CD14-positive monocyte (primary cell): ENCODE measurements at regions not wholly inside any gene's neighbourhood (a gene's known extent, or its start where the extent isn't known, plus 50 kb on each side); places are given as distances from the start of the nearest gene placed in this dataset.

Experiments
- DNase-seq, 3 donors: peaks; one replicate each; pipeline ENCODE4 v3.0.0-alpha.2; 2011 to 2022
- H2AFZ ChIP-seq: 2 replicates; pipeline ENCODE4 v1.6.0; 2012; ENCODE audit warnings: mild to moderate bottlenecking, low read depth, low read length, inconsistent platforms; ENCODE audit not compliant: insufficient read depth, poor library complexity, severe bottlenecking
- H3K27ac ChIP-seq, 2 donors: 1 replicate in 1 of 2; 2 replicates in 1 of 2; pipeline ENCODE4 v1.5.1; 2012 to 2013; ENCODE audit warnings: low read length in 2 of 2, control low read depth in 1 of 2, inconsistent platforms in 1 of 2, low read depth in 1 of 2, mild to moderate bottlenecking in 1 of 2
- H3K27me3 ChIP-seq, 2 donors: one replicate each; pipeline versions ENCODE4 v1.6.0 to v1.6.1; 2011 to 2013; ENCODE audit warnings: low read length in 2 of 2; ENCODE audit not compliant: control insufficient read depth in 2 of 2, insufficient read depth in 2 of 2
- H3K36me3 ChIP-seq, 2 donors: replicated peaks in 1 of 2; 1 replicate in 1 of 2; 2 replicates in 1 of 2; pipeline versions ENCODE4 v1.5.1 to v1.6.1; 2012 to 2013; ENCODE audit warnings: low read length in 2 of 2, control low read depth in 1 of 2, inconsistent platforms in 1 of 2, mild to moderate bottlenecking in 1 of 2; ENCODE audit not compliant: insufficient read depth in 2 of 2, control insufficient read depth in 1 of 2
- H3K4me1 ChIP-seq, 2 donors: 1 replicate in 1 of 2; 2 replicates in 1 of 2; pipeline versions ENCODE4 v1.5.1 to v1.6.1; 2012 to 2013; ENCODE audit warnings: low read length in 2 of 2, control low read depth in 1 of 2, inconsistent platforms in 1 of 2, mild to moderate bottlenecking in 1 of 2, moderate library complexity in 1 of 2; ENCODE audit not compliant: insufficient read depth in 2 of 2, control insufficient read depth in 1 of 2
- H3K4me2 ChIP-seq: replicated peaks from 2 replicates; pipeline ENCODE3; 2012; ENCODE audit warnings: low read length, moderate library complexity, mild to moderate bottlenecking; ENCODE audit not compliant: poor library complexity, severe bottlenecking; ENCODE audit errors: extremely low read depth
- H3K4me3 ChIP-seq, 3 experiments: fragments of 200-600 bp in 1 of 3; sonication (generic) in 1 of 3; replicated peaks in 1 of 3; 1 replicate in 2 of 3; 2 replicates in 1 of 3; pipeline ENCODE4 v1.5.1; 2011 to 2013; ENCODE audit warnings: low read length in 3 of 3, mild to moderate bottlenecking in 3 of 3, control low read depth in 2 of 3, low read depth in 2 of 3, inconsistent platforms in 1 of 3, moderate library complexity in 1 of 3
- H3K79me2 ChIP-seq: 2 replicates; pipeline ENCODE4 v1.6.0; 2012; ENCODE audit warnings: mild to moderate bottlenecking, control low read depth, inconsistent platforms, low read length, moderate library complexity; ENCODE audit not compliant: insufficient read depth
- H3K9ac ChIP-seq: 2 replicates; pipeline ENCODE4 v1.6.0; 2017; ENCODE audit warnings: low read length, mild to moderate bottlenecking; ENCODE audit not compliant: insufficient read depth, poor library complexity, severe bottlenecking
- H3K9me3 ChIP-seq, 2 donors: replicated peaks in 1 of 2; 1 replicate in 1 of 2; 2 replicates in 1 of 2; pipeline versions ENCODE4 v1.5.1 to v1.6.1; 2012 to 2013; ENCODE audit warnings: low read length in 2 of 2, control low read depth in 1 of 2; ENCODE audit not compliant: control insufficient read depth in 1 of 2, insufficient read depth in 1 of 2
- H4K20me1 ChIP-seq: 2 replicates; pipeline ENCODE4 v1.6.0; 2012; ENCODE audit warnings: mild to moderate bottlenecking, low read length, control low read depth, moderate library complexity; ENCODE audit not compliant: insufficient read depth
- H3K27ac Mint-ChIP-seq, 7 donors: one replicate each; pipeline ENCODE4 v1.8.0; 2020; ENCODE audit warnings: mild to moderate bottlenecking in 7 of 7, mixed read lengths in 7 of 7, moderate library complexity in 6 of 7, inconsistent platforms in 2 of 7
- H3K27me3 Mint-ChIP-seq, 3 donors: one replicate each; pipeline ENCODE4 v1.8.0; 2021 to 2022; ENCODE audit warnings: low read depth in 3 of 3, mild to moderate bottlenecking in 3 of 3, mixed read lengths in 3 of 3, moderate library complexity in 3 of 3, inconsistent platforms in 1 of 3
- H3K36me3 Mint-ChIP-seq, 2 donors: one replicate each; pipeline ENCODE4 v1.8.0; 2020; ENCODE audit warnings: mixed read lengths in 2 of 2, inconsistent platforms in 1 of 2, mild to moderate bottlenecking in 1 of 2
- H3K4me1 Mint-ChIP-seq: one replicate; pipeline ENCODE4 v1.8.0; 2020; ENCODE audit warnings: mild to moderate bottlenecking, mixed read lengths
- H3K4me3 Mint-ChIP-seq, 2 donors: one replicate each; pipeline ENCODE4 v1.8.0; 2020; ENCODE audit warnings: mild to moderate bottlenecking in 2 of 2, mixed read lengths in 2 of 2, moderate library complexity in 1 of 2
- H3K9me3 Mint-ChIP-seq, 7 donors: one replicate each; pipeline ENCODE4 v1.8.0; 2020 to 2022; ENCODE audit warnings: mixed read lengths in 7 of 7, mild to moderate bottlenecking in 6 of 7, moderate library complexity in 6 of 7, inconsistent platforms in 2 of 7
- CTCF ChIP-seq: fragments of 200-600 bp; IDR thresholded peaks from one replicate; pipeline ENCODE4 v1.8.0; 2022; ENCODE audit warnings: antibody characterized with exemption, mild to moderate bottlenecking
- WGBS: methylation state at CpG from one replicate; pipeline ENCODE4 v1.1.5; 2013; ENCODE audit warnings: missing lambda C conversion rate; ENCODE audit not compliant: insufficient coverage; 5-methylcytosine and 5-hydroxymethylcytosine counted together
- intact Hi-C, 2 donors: fragments of 100-400 bp; cut with micrococcal nuclease; formaldehyde crosslinking; loops; one replicate each; pipeline versions ENCODE4 v1.15.0 to v1.15.1; 2023

GRCh38 chr7:84337429-84337828 lies 142.8 kb upstream of the SEMA3A start:
- H2AFZ ChIP-seq = no peak overlapping the region
- no peak overlapping the region for H3K4me3 ChIP-seq
- Mint-ChIP-seq H3K27ac (no peak overlapping the region), H3K27me3 (peaks cover 0 to 2% (median 1%) of the 10 kb centered on the region in 3 donors), H3K36me3 (no peaks in the 10 kb centered on the region), H3K9me3 (peaks cover 0 to 5% (median 2%) of the 10 kb centered on the region in 7 donors), H3K4me3 (no peak overlapping the region), H3K4me1 (peaks cover 3% of the 10 kb centered on the region)
- no peaks in the 10 kb centered on the region for H3K4me1 ChIP-seq
- no peaks in the 10 kb centered on the region for H3K9me3 ChIP-seq
- no peaks in the 10 kb centered on the region for H3K36me3 ChIP-seq
- no peak overlapping the region for H3K9ac ChIP-seq
- no peaks in the 10 kb centered on the region for H3K27me3 ChIP-seq
- WGBS = no CpG with 5 or more reads among the region's 2 CpGs
- no peak overlapping the region for H3K27ac ChIP-seq
- TF ChIP-seq CTCF = no peak
- H3K79me2 ChIP-seq = no peaks in the 10 kb centered on the region
- H3K4me2 ChIP-seq = no peak overlapping the region
- H4K20me1 ChIP-seq = no peaks in the 10 kb centered on the region
- intact Hi-C loops = no loop called here
- DNase-seq = no peak

GRCh38 chr7:84336766-84337165 lies 142.2 kb upstream of the SEMA3A start:
- Histone ChIP-seq H4K20me1 (no peaks in the 10 kb centered on the region), H3K4me2 (no peak overlapping the region), H3K79me2 (no peaks in the 10 kb centered on the region), H3K27ac (no peak overlapping the region), H3K27me3 (no peaks in the 10 kb centered on the region), H3K9ac (no peak overlapping the region), H3K36me3 (no peaks in the 10 kb centered on the region), H3K9me3 (no peaks in the 10 kb centered on the region), H2AFZ (no peak overlapping the region), H3K4me1 (no peaks in the 10 kb centered on the region), H3K4me3 (no peak overlapping the region)
- DNase-seq = no peak
- Mint-ChIP-seq H3K9me3 (peaks cover 0 to 5% (median 2%) of the 10 kb centered on the region in 7 donors), H3K4me3 (no peak overlapping the region), H3K27me3 (peaks cover 0 to 1% (median 0%) of the 10 kb centered on the region in 3 donors), H3K27ac (no peak overlapping the region), H3K36me3 (no peaks in the 10 kb centered on the region), H3K4me1 (peaks cover 3% of the 10 kb centered on the region)
- WGBS = no CpG with 5 or more reads among the region's 1 CpG
- intact Hi-C loops = no loop called here
- no peak for TF ChIP-seq CTCF
